ENCODE measurements at regions not wholly inside any gene's neighbourhood (a gene's known extent, or its start where the extent isn't known, plus 50 kb on each side); places are given as distances from the start of the nearest gene placed in this dataset.
A peak's percentile ranks its signal among the peaks of the same experiment; 100 is the strongest.

DNA sequence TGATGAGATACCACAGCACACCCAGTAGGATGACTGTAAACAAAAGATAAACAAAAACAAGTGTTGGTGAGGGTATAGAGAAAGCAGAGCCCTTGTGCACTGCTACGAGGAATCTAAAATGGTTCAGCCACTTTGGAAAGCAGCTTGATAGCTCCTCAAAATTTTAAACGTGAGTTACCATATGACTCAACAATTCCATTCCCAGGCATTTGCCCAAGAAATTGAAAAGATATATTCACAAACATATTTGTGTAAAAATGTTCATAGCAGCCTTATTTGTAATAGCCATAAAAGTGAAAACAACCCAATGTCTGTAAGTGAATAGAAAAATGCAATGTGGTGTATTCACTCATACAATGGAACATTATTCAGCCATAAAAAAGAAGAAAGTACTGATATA lies 141.0 kb upstream of the BTBD3 start:
- DNase-seq: no peak

DNA sequence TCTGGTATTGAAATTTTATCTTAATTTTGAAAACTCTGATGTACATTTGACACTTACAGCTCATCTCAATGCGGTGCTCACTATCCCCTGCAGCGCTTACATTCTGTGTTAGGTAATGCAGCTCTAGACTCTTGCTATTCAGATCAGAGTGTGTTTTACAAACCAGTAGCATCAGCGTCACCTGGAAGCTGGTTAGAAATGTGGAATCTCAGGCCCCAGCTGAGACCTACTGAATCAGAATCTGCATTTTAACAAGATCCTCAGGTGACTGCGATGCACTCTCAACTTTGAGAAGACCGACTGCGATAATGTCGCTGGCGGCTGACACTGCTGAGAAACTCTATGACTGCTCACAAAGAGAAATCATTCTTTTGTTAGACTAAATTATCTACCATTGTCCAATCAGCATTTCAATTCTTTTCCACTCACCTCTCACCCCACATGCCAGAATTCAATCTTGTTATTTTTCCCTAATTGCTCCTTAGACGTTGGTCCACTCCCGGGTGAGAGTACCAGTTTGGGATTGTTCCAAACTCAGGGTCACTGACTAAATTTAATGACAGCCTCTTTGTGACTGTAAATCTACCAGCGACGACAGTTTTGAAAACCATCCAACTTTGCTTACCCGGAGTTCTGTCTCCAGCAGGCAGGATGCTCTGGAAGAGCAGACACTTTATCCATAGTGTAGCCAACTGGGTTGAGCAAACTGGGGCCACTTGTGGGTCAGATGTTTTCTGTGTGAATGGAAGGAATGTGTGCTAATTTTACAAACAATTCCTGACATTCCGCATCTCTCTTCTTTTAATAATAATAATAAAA lies 140.1 kb upstream of the BTBD3 start:
- DNase-seq: no peak

DNA sequence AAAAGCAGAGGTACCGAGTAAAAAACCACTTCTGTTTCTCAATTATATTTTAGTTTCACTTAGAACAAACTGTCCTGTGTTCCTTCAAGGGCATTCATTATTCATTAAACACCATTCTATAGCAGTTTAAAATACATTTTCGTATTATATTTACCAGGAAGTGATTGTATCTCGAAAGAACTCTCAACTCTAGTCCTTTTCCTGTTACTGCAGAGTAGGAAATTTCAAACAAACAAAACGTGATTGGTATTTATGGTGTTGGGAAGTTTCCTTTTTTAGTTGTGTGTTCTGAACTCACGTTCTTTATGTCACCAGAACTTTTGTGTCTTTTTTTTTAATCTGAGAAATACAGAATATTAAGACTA lies 139.5 kb upstream of the BTBD3 start:
- no peak for DNase-seq

DNA sequence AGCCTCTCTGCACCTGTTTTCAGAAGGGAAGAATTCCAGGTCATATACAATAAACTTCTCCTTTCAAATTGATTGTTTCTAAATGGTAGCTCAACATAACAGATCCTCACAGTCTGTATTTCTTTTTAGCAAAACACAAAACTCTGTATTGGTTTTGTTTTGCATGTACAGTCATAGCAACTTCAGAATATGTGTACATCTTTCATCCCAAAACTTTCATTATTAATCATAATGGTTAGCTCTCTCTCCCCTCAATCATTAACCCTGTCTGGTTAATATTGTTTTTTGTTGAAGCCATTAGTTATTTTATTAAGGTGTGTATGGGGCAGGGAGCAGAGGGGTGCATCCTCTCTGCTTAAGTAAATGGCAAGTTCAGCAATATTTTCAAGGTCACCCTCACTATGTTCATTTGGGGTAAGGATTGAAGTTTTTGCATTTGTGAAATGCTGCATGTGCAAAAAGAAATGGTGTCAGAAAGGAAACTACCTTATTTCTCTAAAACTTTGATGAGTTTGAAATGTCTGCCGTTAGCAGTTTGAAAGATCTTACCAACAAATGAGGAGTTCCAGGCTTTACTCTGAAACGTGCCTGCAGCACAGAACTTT lies 136.8 kb upstream of the BTBD3 start:
- DNase-seq: no peak

DNA sequence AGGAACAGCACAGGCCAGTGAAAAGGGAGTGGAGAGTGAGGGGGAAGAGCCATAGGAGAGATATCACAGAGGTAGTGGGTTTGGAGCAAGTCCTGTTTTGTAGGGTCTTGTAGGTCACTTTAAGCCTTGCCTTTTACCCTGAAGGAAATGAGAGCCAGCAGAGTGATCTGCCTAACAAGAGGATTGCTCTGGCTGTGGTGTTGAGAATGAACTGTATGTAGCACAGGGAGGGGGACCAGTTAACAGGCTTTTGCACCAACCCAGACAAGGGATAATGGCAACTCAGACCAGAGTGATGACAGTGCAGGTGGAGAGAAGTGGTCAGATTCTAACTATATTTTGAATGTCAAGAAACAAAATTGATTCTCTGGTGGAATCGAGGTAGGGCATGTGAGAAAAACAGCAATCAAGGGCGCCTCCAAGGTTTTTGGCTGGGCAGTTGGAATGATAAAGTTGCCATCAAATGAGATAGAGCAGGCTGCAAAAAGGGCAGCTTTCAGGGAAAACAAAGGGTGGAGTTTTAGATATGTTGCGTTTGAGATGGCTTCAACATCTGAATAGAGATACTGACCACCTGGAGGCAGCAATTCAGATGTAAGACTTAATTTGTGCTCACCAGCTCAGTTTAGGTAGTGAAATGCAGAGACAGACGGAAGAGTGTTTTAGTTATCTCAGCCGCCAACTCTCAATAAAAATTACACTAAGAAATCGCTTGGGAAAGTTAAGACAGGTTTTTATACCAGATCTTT lies 134.4 kb upstream of the BTBD3 start:
- DNase-seq: no peak

DNA sequence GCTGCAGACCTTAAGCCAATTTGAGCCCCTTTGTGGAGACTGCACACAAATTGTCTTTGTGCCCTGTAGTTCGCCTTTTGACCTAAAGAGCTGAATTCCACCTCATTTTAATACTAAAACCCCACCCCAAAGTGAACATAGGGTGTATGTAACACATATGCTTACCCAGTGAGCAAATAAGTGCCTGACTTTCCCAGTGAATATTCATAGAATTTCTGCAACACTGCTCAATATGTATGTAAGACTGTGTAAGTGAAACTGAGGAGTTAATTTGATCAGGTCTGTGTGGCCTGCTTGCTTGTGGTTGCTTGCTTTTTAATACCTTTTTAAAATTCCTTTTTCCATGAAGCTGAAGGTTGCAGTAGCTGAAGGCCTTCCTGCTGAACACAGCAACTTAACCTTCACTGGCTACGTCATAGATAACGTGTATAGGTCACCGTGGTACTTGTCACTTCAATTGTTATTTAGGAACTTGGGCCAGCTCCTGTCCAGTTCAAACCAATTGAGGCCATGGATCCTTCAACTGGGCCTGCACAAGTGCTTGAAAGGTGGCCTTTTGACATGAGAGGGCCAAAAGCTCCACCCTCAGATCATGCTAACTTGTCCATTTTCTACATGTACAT lies 131.7 kb upstream of the BTBD3 start:
- no peak for DNase-seq

DNA sequence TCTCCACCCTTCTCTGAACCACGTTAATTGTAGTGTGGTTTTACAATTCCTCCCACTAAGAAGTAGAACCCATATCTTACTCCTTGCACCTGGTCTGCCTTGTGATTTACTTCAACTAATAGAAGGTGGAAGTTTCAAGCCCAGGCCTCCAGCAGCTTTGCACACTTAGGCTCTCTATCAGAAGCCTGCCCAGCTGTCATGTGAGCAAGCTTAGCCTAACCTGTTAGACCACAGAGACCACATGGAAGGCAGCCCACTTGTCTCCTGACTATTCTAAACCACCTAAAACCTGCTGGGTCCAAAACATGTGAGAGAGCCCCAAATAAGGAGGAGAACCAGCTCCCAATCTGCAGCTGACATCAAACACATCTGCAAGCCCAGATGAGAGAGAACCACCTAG lies 127.6 kb upstream of the BTBD3 start:
- peak; percentile 24 for DNase-seq

DNA sequence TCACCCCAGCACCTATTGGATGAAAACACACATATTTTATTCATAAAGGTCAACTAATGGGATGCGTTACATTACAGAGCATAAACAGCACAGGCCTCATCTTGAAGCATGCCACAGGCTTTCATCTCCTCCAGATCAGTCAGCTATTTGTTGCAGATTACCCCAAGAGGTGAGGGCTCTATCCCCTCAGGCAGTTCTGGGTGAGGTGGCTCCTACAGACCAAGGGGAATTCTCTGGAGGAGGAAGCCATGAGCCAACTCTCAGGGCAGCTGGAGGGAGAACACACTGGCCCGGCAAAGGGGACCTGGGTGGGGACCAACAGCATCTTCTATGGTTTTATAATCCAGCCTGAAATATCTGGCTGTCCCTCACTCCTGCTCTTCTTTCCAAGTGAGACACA lies 126.4 kb upstream of the BTBD3 start:
- no peak for DNase-seq

DNA sequence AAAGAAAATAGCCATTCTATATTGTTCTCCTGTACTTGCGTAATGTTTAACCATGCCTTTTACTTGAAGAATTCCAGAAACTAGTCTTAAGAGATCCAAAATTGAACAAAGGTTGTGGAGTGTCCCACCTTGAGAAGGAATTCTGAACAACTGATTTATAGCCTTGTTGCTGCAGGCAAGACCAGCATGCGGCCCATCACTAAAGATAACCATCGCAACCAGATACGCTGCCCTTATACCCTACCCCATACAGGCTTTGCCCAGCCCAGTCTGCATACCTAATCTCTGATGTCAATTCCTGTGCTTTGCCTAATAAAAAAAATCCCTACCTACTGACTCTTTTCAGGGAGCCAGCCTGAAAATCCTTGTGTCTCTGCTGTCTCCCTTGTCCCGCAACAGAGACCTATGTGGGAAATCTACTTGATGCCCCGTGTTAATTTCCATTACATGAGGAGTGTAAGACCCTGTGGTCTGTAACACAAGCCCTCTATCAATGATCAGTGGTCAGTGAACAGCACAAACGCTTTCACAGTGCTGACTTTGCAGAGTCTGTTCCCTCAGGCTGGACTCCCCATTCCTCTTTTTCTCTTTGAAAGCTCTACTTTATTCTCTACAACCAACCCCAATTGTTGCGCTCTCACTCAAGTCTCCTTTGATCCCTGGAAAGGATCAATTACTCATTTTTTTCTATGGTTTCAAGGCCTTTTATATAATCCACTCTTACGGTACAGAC lies 125.7 kb upstream of the BTBD3 start:
- DNase-seq: no peak

DNA sequence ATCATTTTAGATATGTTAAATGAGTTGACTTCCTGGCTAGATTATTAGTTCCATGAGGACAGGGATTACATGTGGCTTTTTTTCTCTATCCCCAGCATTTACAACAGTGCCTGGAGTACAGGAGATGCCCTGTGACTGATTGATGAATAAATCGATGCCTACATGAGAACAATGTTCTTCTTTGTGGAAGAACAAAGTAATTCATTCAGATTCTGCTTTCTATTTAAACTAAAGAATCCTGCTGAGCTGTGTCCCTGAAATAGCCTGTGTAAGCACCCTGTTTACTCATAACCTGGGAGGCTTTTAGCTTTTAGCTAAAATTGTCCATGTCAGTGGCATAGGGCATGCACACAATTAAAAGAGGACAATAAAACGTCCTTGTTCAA lies 125.1 kb upstream of the BTBD3 start:
- DNase-seq: no peak

DNA sequence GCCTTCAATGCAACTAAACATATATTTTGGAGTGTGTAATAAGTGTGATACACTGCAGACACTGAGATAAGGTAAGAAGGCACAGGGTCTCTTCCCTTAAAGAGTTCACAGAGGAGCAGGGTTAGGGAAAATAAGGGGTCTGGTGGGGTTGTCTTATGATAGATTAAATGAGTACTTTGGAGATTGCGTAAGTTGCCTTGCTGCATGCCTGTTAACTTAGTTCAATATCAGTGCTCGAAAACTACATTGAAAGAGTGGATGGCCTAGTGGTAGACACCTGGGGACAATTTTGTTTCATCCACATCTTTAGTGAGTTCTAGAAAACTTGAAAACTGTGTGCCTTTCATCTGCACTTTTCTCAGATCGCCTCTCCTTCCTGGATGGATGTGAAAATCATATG lies 123.2 kb upstream of the BTBD3 start:
- no peak for DNase-seq

DNA sequence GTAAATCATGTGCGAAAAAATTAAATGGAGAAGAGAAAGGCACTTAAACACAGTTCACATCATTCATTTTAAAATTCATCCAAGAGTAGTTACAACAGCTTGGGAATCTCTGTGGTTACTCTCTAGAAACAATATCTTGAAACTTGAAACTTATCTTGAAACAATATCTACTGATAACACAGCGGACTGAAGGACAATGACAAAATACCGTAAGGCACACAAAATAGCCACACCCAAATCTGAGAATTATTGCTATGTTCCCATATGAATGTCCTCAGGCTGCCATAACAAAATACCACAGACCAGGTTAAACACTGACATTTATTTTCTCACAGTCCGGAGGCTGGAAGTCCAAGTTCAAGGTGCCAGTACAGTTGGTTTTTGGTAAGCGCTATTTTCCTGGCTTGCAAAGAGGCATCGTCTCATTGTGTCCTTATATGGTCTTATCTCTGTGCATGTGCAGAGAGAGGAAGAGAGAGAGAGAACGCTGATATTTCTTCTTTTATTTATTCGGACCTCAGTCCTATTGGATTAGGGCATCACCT lies 122.5 kb upstream of the BTBD3 start:
- no peak for DNase-seq

DNA sequence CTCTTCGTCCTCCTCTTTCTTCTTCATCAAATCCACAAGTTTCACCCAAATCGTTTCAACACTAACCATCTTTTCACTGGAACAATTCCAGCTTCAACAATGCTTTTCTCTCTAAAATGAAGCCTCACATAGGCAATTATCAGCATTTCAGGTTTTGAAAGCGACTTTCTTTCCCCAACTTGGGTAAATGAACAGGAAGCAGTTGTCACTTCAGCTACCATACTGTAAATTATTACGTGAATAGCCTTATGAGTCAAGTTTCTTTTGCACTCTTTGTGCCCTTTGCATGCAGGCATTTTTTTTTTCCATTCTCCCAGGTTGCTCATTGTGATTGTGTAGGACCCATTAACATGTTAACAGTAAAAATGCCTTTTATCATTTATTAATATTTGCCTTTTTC lies 121.7 kb upstream of the BTBD3 start:
- peak; percentile 92 for DNase-seq

DNA sequence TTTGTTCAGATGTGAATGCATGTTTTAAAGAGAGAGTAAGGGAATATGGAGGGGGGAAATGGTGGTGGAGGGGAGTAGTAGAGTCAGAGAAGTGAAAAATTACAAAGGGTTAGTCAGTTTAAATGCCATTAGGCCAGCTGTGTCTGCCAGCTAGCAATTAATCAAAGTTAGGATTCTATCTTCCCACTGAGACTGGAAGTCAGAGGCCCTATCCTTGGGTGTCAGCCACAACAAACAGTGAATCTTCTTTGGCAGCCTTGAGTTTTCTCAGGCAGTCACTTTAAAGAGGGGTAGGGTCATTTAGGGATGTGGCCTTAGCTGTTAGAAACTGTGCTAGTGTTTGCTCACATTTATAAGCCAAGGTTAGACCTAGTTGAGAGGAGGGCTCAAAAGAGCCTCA lies 120.5 kb upstream of the BTBD3 start:
- DNase-seq: no peak

DNA sequence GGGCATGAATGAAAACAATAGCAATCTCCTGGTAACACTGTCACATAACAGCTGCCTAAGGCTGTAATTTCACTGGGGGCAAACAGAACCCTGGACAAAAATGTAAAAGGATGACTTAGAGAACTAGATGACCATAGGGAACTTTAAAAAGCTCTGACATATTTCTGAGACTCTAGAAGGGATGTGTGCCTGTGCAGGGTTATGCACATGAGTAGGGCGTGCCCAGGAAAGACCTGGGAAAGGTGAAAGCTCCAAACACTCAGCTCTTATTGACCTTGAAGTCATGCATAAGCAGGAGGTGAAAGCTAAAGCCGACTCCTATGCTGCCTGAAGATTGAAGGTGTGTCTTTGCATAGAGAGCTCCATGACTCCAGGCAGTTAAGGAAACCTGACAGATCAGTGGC lies 118.4 kb upstream of the BTBD3 start:
- no peak for DNase-seq

DNA sequence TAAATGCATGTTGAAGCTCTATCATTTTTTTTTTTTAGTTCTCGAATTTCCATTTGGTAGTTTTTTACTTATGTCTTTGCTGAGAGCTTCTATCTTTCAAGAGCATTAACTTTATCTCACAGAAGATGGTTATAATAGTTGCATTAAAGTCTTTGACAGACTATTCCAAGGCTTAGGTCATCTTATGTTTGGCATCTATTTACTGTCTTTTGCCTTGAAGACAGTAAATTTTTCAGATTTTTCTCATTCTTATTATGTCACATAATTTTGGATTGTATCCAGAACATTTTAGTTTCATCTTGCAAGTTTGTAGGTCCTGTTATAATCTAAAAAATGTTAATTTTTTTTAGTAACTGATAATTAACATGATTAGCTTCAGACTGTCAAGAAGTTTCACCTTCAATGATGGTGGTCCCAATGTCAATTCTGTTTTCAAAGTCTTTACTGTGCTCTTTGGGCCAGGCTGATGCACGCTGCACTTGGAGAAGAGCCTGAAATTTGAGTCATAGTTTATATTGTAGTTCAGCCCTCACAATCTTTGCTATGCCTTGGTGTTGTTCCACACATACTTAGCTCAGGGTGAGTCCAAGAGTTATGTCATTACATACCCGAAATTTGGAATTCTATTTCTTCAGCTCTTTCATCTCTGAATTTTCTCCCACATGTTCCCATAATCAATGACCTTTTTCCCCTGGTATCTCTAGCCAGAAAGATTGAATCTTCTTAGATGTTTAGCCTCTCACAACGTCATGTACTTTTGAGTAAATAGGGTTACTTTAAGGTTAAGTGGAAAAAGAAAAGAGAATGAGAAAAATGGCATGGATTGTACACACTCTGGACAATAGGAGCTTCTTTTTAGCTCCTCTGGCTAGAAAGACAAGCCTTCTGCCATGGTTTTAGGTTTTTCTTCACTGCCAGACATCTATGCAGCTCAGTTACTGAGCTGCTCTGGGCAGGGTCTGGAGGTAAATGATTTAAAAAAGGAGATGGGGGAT lies 110.3 kb upstream of the BTBD3 start:
- DNase-seq: no peak

DNA sequence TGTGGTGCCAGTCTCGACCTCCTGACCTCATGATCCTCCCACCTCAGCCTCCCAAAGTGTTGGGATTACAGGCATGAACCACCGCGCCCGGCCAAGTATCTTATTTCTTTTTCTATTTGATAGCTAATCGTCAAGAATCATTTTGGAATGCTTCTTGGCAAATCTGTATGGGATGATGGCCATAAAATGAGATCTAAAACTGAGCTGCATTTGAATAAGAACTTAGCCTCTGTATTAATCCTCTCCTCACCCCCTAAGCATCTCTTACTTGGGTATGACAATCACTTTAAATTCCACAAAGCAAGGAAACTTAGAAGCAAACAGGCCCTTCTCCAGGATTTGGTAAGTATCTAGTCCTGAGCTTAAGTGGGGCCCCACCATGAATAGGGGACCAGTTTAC lies 108.9 kb upstream of the BTBD3 start:
- DNase-seq: no peak

DNA sequence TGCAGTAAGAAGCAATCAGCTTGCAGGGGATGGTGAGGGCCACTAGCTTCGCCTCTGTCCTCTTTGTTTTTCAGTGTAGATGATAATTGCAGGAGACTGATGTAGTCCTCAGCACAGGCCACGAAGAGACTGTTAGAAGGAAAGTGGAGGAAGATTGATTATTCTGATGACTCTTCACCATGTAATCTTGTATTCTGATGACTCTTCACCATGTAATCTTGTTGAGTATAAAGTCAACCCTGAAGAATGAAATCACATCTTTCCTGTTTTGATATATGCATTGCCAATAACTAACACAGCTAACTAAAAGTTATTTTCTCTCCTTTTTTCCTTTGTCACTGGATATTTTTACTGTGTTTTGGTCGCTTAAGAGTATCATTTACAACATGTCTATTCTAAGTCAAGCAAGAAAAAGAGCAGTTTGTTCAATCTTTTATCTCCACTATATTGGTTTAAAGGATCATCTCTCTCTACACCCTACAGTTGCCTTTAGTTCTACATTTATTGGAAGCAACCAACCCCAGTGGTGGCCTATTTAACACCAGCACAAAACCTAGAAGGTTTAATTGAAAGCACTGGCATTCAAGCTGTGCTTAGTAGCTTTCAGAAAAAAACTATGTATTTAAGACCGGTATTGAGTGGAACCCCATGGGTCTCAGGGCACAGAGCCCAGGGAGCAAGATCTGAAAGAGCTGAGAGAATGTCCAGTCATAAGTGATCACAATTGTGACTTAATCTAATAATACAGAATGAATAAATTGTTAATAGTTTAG lies 107.2 kb upstream of the BTBD3 start:
- no peak for DNase-seq

DNA sequence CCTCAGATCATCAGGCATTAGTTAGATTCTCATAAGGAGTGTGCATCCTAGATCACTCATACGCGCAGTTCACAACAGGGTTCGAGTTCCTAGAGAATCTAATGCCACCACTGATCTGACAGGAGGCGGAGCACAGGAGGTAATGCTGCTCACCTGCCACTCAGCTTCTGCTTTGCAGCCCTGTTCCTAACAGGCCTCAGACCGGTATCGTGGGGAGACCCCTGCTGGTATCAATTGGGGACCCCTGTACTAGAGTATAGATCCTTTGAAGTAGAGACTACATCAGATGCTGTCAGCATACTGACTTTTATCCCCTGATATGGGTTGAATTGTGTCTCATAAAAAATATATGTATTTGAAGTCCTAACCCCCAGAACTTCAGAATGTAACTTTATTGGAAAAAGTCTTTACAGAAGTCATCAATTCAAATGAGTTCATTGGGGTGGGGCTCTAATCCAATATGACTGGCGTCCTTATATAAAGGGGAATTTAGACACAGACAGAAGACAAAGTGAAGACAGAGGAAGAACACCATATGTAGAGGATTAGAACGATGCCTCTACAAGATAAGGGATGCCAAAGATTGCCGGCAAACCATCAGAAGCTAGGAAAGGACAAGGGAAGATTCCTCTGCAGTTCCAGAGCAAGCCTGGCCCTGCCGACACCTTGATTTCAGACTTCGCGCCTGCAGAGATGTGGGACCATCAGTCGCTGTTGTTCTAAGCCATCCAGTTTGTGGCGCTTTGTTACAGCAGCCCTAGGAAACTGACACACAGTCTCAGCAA lies 104.4 kb upstream of the BTBD3 start:
- no peak for DNase-seq

DNA sequence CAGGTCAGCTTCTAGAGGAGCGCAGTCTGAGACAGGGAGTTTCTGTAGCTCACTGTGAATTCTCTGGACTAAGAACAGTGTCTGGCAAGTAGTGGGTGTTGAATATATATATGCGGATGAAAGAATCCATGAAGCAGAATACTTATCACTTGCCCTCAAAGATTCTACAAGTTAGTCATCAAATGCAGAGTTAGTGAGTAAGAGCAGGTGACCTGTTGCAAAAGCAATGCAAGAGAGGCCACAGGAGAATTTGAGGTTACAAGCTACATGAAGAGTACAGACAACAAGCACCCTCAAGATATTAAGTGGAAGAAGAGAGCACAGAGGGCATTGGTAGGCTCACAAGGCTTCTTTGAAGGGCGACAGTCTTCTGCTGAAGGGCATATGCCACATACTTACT lies 103.4 kb upstream of the BTBD3 start:
- DNase-seq: no peak
